Sigmoid colon (tissue), 6 donors: ENCODE measurements at regions not wholly inside any gene's neighbourhood (a gene's known extent, or its start where the extent isn't known, plus 50 kb on each side); places are given as distances from the start of the nearest gene placed in this dataset.

Experiments
- DNase-seq: peaks from one replicate; pipeline ENCODE4 v3.0.0-alpha.2; 2019
- H3K27ac ChIP-seq, 4 donors: fragments of 200-600 bp; sonication (generic); one replicate each; pipeline ENCODE4 v1.5.1; 2016 to 2019; ENCODE audit warnings: mild to moderate bottlenecking in 1 of 4
- H3K27me3 ChIP-seq, 3 donors: fragments of 200-600 bp; sonication (generic); one replicate each; pipeline ENCODE4 v1.5.1; 2019; ENCODE audit warnings: mild to moderate bottlenecking in 1 of 3
- H3K36me3 ChIP-seq, 4 donors: fragments of 200-600 bp; sonication (generic); one replicate each; pipeline ENCODE4 v1.5.1; 2016 to 2019
- H3K4me1 ChIP-seq, 4 donors: fragments of 200-600 bp; sonication (generic); one replicate each; pipeline ENCODE4 v1.5.1; 2017 to 2019
- H3K4me3 ChIP-seq, 4 donors: fragments of 200-600 bp; sonication (generic); one replicate each; pipeline ENCODE4 v1.5.1; 2017 to 2019; ENCODE audit warnings: mild to moderate bottlenecking in 2 of 4, moderate library complexity in 1 of 4
- H3K9me3 ChIP-seq, 4 donors: fragments of 200-600 bp in 3 of 4; sonication (generic) in 3 of 4; one replicate each; pipeline versions ENCODE4 v1.5.1 to v1.6.1; 2013 to 2019
- CTCF ChIP-seq, 4 experiments: fragments of 450-650 bp in 3 of 4; fragments of 200-600 bp in 1 of 4; IDR thresholded peaks; one replicate each; pipeline ENCODE4 v1.5.1; 2016 to 2019; ENCODE audit warnings: antibody characterized with exemption in 4 of 4, mild to moderate bottlenecking in 3 of 4, moderate library complexity in 2 of 4
- EP300 ChIP-seq, 4 donors: sonication (generic); formaldehyde crosslinking; IDR thresholded peaks; one replicate each; pipeline ENCODE4 v1.6.1; 2017; ENCODE audit warnings: antibody characterized with exemption in 4 of 4
- POLR2A ChIP-seq, 2 donors: fragments of 450-650 bp; IDR thresholded peaks; one replicate each; pipeline ENCODE4 v1.6.1; 2016; ENCODE audit warnings: antibody characterized with exemption in 2 of 2, mild to moderate bottlenecking in 2 of 2, moderate library complexity in 2 of 2
- POLR2AphosphoS5 ChIP-seq, 4 donors: sonication (generic); formaldehyde crosslinking; IDR thresholded peaks; one replicate each; pipeline ENCODE4 v1.6.1; 2017; ENCODE audit warnings: antibody characterized with exemption in 4 of 4
- WGBS, 2 donors: extraction: QIAGEN DNeasy Blood & Tissue Kit; methylation state at CpG; one replicate each; pipeline ENCODE4 v1.1.7; 2013; 5-methylcytosine and 5-hydroxymethylcytosine counted together
- intact Hi-C: fragments of 100-400 bp; cut with DNase I; formaldehyde crosslinking; loops from one replicate; pipeline ENCODE4 v1.15.1; 2023
- donor health status: healthy with polysubstance abuse.
- donor health status: healthy.

- intact Hi-C loops: no loop called here
- H3K36me3 ChIP-seq: no peaks in the 10 kb centered on the region
- H3K4me3 ChIP-seq: no peak overlapping the region
- no peaks in the 10 kb centered on the region for H3K27me3 ChIP-seq
- WGBS, 2 donors: 37 to 78% methylated on average over 2 of the region's 2 CpGs
- H3K27ac ChIP-seq: no peak overlapping the region
- no peaks in the 10 kb centered on the region for H3K4me1 ChIP-seq
- DNase-seq: no peak
- no peak for TF ChIP-seq POLR2A (IDR thresholded peaks at IDR 0.05)
- no peak for TF ChIP-seq POLR2AphosphoS5 (IDR thresholded peaks at IDR 0.05)
- no peak for TF ChIP-seq CTCF (IDR thresholded peaks at IDR 0.05)
- no peak for TF ChIP-seq EP300 (IDR thresholded peaks at IDR 0.05)
- H3K9me3 ChIP-seq: no peaks in the 10 kb centered on the region
Measured at GRCh38 chr15:70416829-70417228, 319.1 kb upstream of the TLE3 start.

GRCh38 chr15:70415398-70415797, 317.7 kb upstream of the TLE3 start:
- 14 to 57% methylated on average over 18 of the region's 18 CpGs for WGBS, 2 donors

GRCh38 chr15:70414626-70415025, 316.9 kb upstream of the TLE3 start:
- no peak for DNase-seq
- intact Hi-C loops: no loop called here
- Histone ChIP-seq H3K9me3 (no peaks in the 10 kb centered on the region), H3K27ac (no peak overlapping the region), H3K4me1 (no peaks in the 10 kb centered on the region), H3K27me3 (no peaks in the 10 kb centered on the region), H3K4me3 (no peak overlapping the region), H3K36me3 (no peaks in the 10 kb centered on the region)
- TF ChIP-seq POLR2A (IDR thresholded peaks at IDR 0.05) (no peak), POLR2AphosphoS5 (IDR thresholded peaks at IDR 0.05) (no peak), CTCF (IDR thresholded peaks at IDR 0.05) (no peak), EP300 (IDR thresholded peaks at IDR 0.05) (no peak)
- WGBS, 2 donors: 76 to 88% methylated on average over 5 of the region's 5 CpGs

More at GRCh38 chr15:70415398-70415797, 317.7 kb upstream of the TLE3 start:
- intact Hi-C loops: no loop called here
- H3K27ac ChIP-seq: no peak overlapping the region
- DNase-seq: no peak
- no peaks in the 10 kb centered on the region for H3K4me1 ChIP-seq
- H3K27me3 ChIP-seq: no peaks in the 10 kb centered on the region
- H3K36me3 ChIP-seq: no peaks in the 10 kb centered on the region
- H3K4me3 ChIP-seq: no peak overlapping the region
- no peak for TF ChIP-seq POLR2AphosphoS5 (IDR thresholded peaks at IDR 0.05)
- TF ChIP-seq POLR2A (IDR thresholded peaks at IDR 0.05): no peak
- TF ChIP-seq EP300 (IDR thresholded peaks at IDR 0.05): no peak
- no peak for TF ChIP-seq CTCF (IDR thresholded peaks at IDR 0.05)
- no peaks in the 10 kb centered on the region for H3K9me3 ChIP-seq

- no peak for DNase-seq
- Histone ChIP-seq H3K9me3 (peaks cover 0 to 2% (median 0%) of the 10 kb centered on the region in 4 donors), H3K27ac (no peak overlapping the region), H3K4me1 (no peaks in the 10 kb centered on the region), H3K4me3 (no peak overlapping the region), H3K27me3 (no peaks in the 10 kb centered on the region), H3K36me3 (no peaks in the 10 kb centered on the region)
- intact Hi-C loops: no loop called here
- TF ChIP-seq CTCF (IDR thresholded peaks at IDR 0.05) (no peak), POLR2AphosphoS5 (IDR thresholded peaks at IDR 0.05) (no peak), POLR2A (IDR thresholded peaks at IDR 0.05) (no peak), EP300 (IDR thresholded peaks at IDR 0.05) (no peak)
Measured at GRCh38 chr15:70412794-70413193, 315.1 kb upstream of the TLE3 start.

- H3K9me3 ChIP-seq: peaks cover 0 to 2% (median 0%) of the 10 kb centered on the region in 4 donors
- peaks cover 0 to 8% (median 0%) of the 10 kb centered on the region in 4 donors for H3K4me1 ChIP-seq
- intact Hi-C loops: no loop called here
- no peak for DNase-seq
- no peaks in the 10 kb centered on the region for H3K36me3 ChIP-seq
- WGBS, 2 donors: 22 to 72% methylated on average over 10 of the region's 10 CpGs
- no peaks in the 10 kb centered on the region for H3K27me3 ChIP-seq
- TF ChIP-seq POLR2A (IDR thresholded peaks at IDR 0.05) (no peak), EP300 (IDR thresholded peaks at IDR 0.05) (no peak), POLR2AphosphoS5 (IDR thresholded peaks at IDR 0.05) (no peak), CTCF (IDR thresholded peaks at IDR 0.05) (no peak)
- H3K27ac ChIP-seq: no peak overlapping the region
- no peak overlapping the region for H3K4me3 ChIP-seq
Measured at GRCh38 chr15:70411143-70411863, 313.6 kb upstream of the TLE3 start.
